IPS-18a (cell line): ENCODE measurements at regions not wholly inside any gene's neighbourhood (a gene's known extent, or its start where the extent isn't known, plus 50 kb on each side); places are given as distances from the start of the nearest gene placed in this dataset.
"Not testable (repeated sequence)": the region's sequence is repeated elsewhere in the genome, so short reads cannot be mapped to it uniquely, and the experiment has no call there.

ENCODE experiments used
- H3K27ac ChIP-seq: one replicate; pipeline ENCODE4 v1.5.1; 2013; ENCODE audit warnings: low read length
- H3K27me3 ChIP-seq: one replicate; pipeline ENCODE4 v1.6.1; 2013; ENCODE audit warnings: mild to moderate bottlenecking, low read length; ENCODE audit not compliant: control insufficient read depth, insufficient read depth
- H3K36me3 ChIP-seq: one replicate; pipeline ENCODE4 v1.6.1; 2013; ENCODE audit warnings: low read depth, low read length; ENCODE audit not compliant: control insufficient read depth
- H3K4me1 ChIP-seq: one replicate; pipeline ENCODE4 v1.6.1; 2013; ENCODE audit warnings: low read depth, low read length; ENCODE audit not compliant: control insufficient read depth
- H3K4me3 ChIP-seq: one replicate; pipeline ENCODE4 v1.5.1; 2013; ENCODE audit warnings: low read length
- H3K9ac ChIP-seq: one replicate; pipeline ENCODE4 v1.6.1; 2013; ENCODE audit warnings: mild to moderate bottlenecking, low read length, moderate library complexity
- H3K9me3 ChIP-seq: one replicate; pipeline ENCODE4 v1.6.1; 2013; ENCODE audit warnings: low read depth, low read length; ENCODE audit not compliant: control insufficient read depth

DNA sequence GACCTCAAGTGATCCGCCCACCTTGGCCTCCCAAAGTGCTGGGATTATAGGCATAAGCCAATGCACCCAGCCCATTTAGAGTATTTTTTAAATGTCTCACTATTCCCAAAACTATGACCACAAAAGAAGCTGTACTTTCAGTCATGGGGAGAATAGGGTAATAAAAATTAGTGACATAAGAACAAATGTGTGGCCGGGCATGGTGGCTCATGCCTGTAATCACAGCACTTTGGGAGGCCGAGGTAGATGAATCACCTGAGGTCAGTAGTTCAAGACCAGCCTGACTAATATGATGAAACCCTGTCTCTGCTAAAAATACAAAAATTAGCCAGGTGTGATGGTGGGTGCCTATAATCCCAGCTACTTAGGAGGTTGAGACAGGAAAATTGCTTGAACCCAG is 402.3 kb downstream of the PSAT1 start:
- H3K4me3 ChIP-seq, H3K9ac ChIP-seq, H3K9me3 ChIP-seq: not testable (repeated sequence)

DNA sequence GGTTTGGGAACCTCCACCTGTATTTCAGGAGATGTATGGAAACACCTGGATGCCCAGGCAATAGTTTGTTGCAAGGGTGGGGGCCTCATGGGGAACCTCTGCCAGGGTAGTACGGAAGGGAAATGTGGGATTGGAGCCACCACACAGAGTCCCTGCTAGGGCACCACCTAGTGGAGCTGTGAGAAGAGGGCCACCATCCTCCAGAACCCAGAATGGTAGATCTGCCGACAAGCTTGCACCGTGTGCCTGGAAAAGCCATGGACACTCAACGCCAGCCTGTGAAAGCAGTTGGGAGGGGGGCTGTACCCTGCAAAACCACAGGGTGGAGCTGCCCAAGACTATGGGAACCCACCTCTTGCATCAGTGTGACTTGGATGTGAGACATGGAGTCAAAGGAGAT is 407.2 kb downstream of the PSAT1 start:
- not testable (repeated sequence) for H3K36me3 ChIP-seq, H3K4me1 ChIP-seq, H3K9me3 ChIP-seq, H3K27me3 ChIP-seq, H3K9ac ChIP-seq, H3K4me3 ChIP-seq, H3K27ac ChIP-seq

More for the DNA sequence above, 402.3 kb downstream of the PSAT1 start:
- not testable (repeated sequence) for H3K36me3 ChIP-seq, H3K27me3 ChIP-seq, H3K27ac ChIP-seq, H3K4me1 ChIP-seq

DNA sequence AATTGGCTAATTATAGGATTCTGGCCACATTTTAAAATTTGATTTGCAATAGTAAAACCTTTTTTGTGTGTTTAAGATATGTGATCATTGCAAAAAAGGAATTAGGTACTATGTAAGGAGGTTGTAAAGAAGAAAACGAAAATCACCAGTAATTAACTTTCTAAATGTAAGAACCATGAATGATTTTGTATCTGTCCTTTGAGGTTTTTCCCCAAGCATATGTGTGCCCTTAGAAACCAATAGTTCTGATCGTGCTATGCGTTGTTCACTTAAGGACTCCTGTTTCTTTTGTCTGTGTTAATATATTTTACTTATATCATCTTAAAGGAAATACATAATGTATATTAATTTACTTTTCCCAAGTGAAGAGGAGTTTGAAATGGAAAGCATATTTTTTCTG is 410.2 kb downstream of the PSAT1 start:
- no peaks in the 10 kb centered on the region for H3K4me1 ChIP-seq
- H3K27ac ChIP-seq, result no peak overlapping the region
- H3K36me3 ChIP-seq, result no peaks in the 10 kb centered on the region
- no peak overlapping the region for H3K4me3 ChIP-seq
- H3K27me3 ChIP-seq, result no peaks in the 10 kb centered on the region
- H3K9ac ChIP-seq, result no peak overlapping the region
- H3K9me3 ChIP-seq, result no peaks in the 10 kb centered on the region

DNA sequence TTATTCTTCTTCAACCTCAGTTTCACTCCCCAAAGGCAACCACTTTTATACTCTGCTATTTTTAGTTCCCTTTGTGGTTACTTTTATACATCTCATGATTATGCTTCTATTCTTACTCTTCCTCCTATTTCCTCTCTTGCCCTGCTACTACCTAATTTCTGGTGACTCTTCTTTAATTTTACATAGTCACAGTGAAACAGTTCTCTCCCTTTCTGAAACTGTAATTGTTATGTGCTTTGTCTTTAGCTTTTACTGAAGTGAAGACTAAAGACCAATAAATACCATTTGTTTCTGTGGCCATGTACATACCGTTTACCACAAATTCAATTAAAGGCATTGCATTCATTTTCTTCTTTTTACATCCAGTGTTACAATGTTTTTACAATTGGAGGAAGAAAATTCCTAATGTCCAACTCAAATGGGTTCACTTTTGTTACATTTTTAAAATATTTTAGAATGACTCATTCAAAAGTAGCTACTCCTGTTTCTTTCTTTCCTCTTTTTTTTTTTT is 410.6 kb downstream of the PSAT1 start:
- no peak overlapping the region for H3K4me3 ChIP-seq
- H3K27me3 ChIP-seq, result no peaks in the 10 kb centered on the region
- no peaks in the 10 kb centered on the region for H3K4me1 ChIP-seq
- no peak overlapping the region for H3K9ac ChIP-seq
- no peaks in the 10 kb centered on the region for H3K9me3 ChIP-seq
- no peak overlapping the region for H3K27ac ChIP-seq
- no peaks in the 10 kb centered on the region for H3K36me3 ChIP-seq

DNA sequence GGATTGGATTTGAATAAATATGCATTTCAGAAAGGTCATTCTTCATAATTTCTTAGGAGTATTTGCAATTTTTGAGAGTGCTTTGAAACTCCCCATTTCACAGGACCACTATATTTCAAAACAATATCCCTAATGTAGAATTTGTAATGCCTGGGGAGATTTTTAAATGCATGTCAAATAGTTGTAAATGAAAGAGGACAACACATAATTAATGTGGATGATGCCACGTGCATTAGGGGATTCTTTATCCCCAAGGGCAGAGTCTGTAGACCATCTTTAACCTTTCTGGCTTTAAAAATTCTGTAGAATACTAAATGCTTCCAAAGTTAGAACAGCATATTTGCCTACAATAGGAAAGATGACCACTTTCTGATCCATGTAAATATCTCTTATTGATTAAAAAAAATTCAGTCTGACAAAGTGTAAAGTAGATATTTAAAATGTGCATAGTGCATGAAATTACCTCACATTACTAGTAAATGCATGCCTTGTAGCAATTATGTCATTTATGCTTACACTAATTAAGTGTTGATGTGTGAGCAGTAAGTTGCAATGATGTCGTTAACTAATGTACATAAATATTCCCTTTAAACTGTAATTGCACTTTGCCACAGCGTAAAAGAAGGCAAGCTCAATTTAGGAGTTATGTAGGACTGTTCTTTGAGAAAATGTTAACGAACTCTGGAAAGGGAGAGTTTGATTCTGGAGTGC is 416.1 kb downstream of the PSAT1 start:
- H3K4me3 ChIP-seq, result no peak overlapping the region
- no peaks in the 10 kb centered on the region for H3K9me3 ChIP-seq
- no peaks in the 10 kb centered on the region for H3K36me3 ChIP-seq
- H3K4me1 ChIP-seq, result peaks cover 12% of the 10 kb centered on the region
- H3K9ac ChIP-seq, result no peak overlapping the region
- no peak overlapping the region for H3K27ac ChIP-seq
- no peaks in the 10 kb centered on the region for H3K27me3 ChIP-seq

DNA sequence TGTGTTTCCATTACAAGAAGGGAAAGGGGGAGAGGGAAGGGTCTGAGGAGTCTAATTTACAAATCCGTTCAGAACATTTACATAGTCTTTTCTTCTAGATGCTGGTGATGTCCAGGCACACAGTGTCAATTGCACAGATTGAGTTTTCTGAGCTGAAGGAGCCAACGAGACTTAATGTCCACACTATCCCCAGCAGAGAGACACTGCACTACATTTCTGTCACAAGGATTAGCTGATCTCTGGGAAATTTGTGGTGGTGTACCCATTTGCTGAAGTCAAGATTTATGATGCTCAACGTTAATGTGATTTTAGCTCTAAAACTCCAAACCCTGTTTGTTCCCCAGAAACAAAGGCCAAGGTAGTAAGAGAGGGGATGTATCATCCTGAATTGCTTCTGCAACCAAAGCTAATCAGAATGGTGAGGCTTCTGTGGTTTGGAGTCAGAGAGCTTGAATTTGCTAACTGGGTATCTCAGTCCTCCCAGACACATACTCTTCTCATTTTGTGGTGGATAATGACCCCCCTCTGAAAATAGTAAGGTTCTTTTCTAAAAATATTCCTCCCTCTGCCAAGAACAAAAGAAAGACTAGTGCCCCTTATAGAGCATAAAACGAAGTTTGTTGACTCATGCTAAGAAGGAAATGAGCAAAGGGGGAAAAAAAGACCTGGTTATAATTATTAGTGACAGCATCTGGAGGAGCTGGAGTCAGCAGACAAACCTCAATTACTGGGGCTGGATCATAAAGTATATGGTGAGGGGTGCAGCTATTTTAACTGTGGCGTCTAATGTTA is 416.9 kb downstream of the PSAT1 start:
- no peaks in the 10 kb centered on the region for H3K27me3 ChIP-seq
- H3K4me1 ChIP-seq, result peaks cover 12% of the 10 kb centered on the region
- H3K4me3 ChIP-seq, result no peak overlapping the region
- no peak overlapping the region for H3K27ac ChIP-seq
- H3K9me3 ChIP-seq, result no peaks in the 10 kb centered on the region
- no peak overlapping the region for H3K9ac ChIP-seq
- no peaks in the 10 kb centered on the region for H3K36me3 ChIP-seq

DNA sequence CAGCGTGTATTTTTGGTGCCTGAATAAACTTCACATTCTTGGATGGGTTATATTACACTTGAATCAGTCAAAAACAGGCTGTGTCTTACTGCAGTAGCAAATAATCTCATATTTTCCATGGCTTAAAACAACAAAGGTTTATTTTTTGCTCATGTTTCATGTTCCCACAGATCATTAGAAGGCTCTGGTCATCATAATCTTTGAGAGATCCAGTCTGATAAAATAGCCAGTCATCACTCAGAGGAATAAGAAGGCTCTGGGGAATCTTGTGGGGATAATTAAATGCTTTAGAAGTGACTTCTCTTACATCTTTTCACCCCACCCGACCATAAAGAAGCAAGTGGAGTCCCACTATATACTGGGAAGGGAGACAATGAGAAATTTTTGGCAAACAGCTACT is 417.7 kb downstream of the PSAT1 start:
- H3K36me3 ChIP-seq, result no peaks in the 10 kb centered on the region
- H3K9me3 ChIP-seq, result no peaks in the 10 kb centered on the region
- no peaks in the 10 kb centered on the region for H3K27me3 ChIP-seq
- no peak overlapping the region for H3K27ac ChIP-seq
- no peak overlapping the region for H3K9ac ChIP-seq
- H3K4me3 ChIP-seq, result no peak overlapping the region
- H3K4me1 ChIP-seq, result peaks cover 12% of the 10 kb centered on the region

DNA sequence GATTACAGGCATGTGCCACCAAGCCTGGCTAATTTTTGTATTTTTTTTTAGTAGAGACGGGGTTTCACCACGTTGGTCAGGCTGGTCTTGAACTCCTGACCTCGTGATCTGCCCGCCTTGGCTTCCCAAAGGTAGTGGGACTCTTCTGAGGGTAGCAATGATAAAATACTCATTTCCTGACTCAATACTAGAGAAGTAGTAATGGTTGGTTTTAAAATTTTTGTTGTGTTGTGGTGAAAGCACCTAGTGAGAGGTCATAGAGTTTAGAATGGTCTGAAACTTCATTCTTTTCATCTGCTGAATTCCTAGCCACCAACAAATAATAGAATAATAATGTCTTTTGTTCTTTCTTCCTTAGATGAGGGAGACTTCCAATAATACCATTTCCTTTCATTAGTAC is 422.1 kb downstream of the PSAT1 start:
- not testable (repeated sequence) for H3K9ac ChIP-seq, H3K36me3 ChIP-seq, H3K27ac ChIP-seq, H3K27me3 ChIP-seq, H3K4me1 ChIP-seq, H3K9me3 ChIP-seq, H3K4me3 ChIP-seq

DNA sequence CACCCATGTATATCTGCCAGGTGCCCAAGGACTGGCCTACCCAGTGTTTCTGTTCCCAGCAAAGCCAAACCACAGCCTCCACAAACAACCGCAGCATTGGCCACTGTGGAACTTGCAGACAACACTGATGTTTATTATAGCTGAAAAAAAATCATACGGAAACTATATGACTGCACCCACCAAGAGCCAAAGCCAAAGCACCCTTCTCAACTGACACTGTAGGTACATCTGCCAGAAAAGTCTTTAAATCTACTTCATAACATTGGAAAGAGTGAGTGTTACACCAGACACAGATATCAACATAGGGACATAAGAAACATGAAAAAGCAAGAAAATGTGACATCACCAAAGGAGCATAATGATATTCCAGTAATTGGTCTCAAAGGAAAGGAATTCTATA is 428.0 kb downstream of the PSAT1 start:
- H3K9me3 ChIP-seq, result peaks cover 6% of the 10 kb centered on the region
- no peak overlapping the region for H3K27ac ChIP-seq
- H3K4me3 ChIP-seq, result no peak overlapping the region
- no peak overlapping the region for H3K9ac ChIP-seq
- peaks cover 4% of the 10 kb centered on the region for H3K4me1 ChIP-seq
- H3K36me3 ChIP-seq, result no peaks in the 10 kb centered on the region
- H3K27me3 ChIP-seq, result no peaks in the 10 kb centered on the region

DNA sequence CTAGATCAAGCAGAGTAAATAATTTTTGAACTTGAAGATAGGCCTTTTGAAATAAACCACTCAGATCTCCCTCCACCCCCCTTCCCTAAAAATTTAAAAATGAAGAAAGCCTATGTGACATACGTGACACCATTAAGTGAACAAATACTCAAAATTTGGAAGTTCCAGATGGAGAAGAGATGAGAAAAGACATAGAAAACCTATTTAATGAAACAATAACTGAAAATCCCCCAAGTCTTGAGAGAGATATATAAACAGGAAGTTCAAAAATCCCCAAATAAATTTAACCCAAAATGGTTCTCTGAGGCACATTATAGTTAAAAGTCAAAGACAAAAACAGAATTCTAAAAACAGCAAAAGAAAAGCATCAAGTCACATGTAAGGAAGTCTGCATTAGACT is 428.6 kb downstream of the PSAT1 start:
- Histone ChIP-seq H3K9ac (no peak overlapping the region), H3K27ac (no peak overlapping the region), H3K9me3 (peaks cover 6% of the 10 kb centered on the region), H3K4me3 (no peak overlapping the region), H3K4me1 (peaks cover 4% of the 10 kb centered on the region), H3K36me3 (no peaks in the 10 kb centered on the region), H3K27me3 (no peaks in the 10 kb centered on the region)

DNA sequence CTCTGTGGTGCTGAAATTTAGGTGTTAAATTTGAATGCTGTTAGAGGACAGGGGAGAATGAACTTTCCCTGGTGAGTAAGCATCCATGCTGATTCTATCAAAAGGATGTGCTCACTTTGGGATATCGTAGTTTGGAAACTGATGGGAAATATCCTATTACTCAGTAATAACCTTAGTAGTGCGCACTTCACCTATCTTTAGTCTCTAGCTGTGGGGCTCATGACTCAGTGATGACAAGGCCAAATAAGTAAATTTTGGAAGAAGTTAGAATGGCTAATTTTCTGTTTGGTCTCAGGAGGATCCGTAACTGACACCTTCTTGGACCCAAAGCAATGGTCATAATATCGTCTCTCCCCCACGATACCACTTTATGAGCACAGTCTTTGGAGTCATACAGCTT is 448.4 kb downstream of the PSAT1 start:
- no peak overlapping the region for H3K4me3 ChIP-seq
- H3K27ac ChIP-seq, result no peak overlapping the region
- H3K9me3 ChIP-seq, result no peaks in the 10 kb centered on the region
- no peak overlapping the region for H3K9ac ChIP-seq
- H3K36me3 ChIP-seq, result no peaks in the 10 kb centered on the region
- H3K4me1 ChIP-seq, result no peaks in the 10 kb centered on the region
- H3K27me3 ChIP-seq, result no peaks in the 10 kb centered on the region

DNA sequence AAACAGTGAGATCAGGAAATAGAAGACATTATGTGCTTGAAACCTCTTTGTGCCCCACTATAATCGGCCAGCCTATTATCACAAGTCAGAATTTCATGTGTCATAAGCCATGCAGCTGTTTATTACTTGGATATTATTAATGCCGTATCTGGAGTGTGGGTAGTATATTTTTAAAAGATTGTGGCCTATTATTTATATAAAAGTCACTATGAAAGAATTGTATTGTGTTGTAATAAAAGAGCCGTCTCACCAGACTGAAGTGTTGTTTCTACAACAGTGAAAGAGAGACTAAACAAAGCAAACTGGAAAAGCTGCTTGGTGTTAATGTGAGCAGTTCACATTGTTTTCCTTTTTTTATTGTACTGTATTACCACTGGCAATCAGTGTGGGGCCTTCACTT is 449.1 kb downstream of the PSAT1 start:
- H3K4me3 ChIP-seq, result no peak overlapping the region
- no peaks in the 10 kb centered on the region for H3K9me3 ChIP-seq
- H3K36me3 ChIP-seq, result no peaks in the 10 kb centered on the region
- no peaks in the 10 kb centered on the region for H3K4me1 ChIP-seq
- no peak overlapping the region for H3K9ac ChIP-seq
- H3K27ac ChIP-seq, result no peak overlapping the region
- no peaks in the 10 kb centered on the region for H3K27me3 ChIP-seq
